ENCODE measurements at regions not wholly inside any gene's neighbourhood (a gene's known extent, or its start where the extent isn't known, plus 50 kb on each side); places are given as distances from the start of the nearest gene placed in this dataset.

GRCh38 chr20:17816804-17817587 lies 117.2 kb downstream of the BANF2 start:
- no peak overlapping the region for H3K27ac ChIP-seq
- TF ChIP-seq ZFX (IDR thresholded peaks at IDR 0.05; ENCODE audit: borderline replicate concordance) = no peak
- TF ChIP-seq CTCF (IDR thresholded peaks at IDR 0.05) = no peak

GRCh38 chr20:17811628-17811965 lies 111.8 kb downstream of the BANF2 start:
- no peak overlapping the region for H3K27ac ChIP-seq
- TF ChIP-seq ZFX (IDR thresholded peaks at IDR 0.05; ENCODE audit: borderline replicate concordance) (no peak), CTCF (IDR thresholded peaks at IDR 0.05) (no peak)

DNA sequence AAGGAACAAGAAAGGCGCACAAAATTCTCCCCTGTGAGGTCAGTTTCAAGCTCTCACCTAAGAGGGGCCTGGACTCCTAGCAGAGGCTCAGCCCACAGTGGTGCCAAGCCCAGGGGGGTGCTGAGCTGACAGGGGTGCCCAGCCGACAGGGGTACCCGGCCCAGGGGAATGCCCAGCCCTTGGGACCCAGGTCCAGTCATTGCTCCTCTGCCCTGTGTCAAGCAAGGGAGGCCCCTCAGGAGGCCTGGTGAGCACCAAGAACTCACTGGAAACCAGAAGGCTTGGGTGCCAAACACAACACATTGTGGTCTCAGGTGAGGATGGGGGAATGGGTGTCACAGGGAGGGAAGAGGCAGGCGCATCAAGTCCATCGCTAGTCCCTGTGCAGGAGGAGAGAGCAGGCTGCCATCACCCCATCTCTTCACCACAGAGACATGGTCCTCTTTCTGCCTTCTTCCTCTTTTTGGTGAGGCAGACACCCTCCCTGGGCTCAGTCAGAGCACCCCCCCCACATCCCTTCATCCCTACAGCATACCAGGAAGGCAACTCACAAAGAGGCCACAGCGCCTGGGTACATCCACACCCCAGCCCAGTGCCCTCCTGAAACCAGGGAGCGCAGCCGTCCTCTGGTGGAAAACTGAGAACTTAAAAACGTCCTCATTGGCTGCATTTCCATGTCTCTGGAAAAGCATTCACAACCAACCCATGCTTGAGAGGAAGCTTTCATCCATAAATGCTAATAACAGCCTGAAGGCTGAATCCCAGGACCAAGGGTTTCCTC lies 111.3 kb downstream of the BANF2 start:
- TF ChIP-seq CTCF (IDR thresholded peaks at IDR 0.05) (no peak), ZFX (IDR thresholded peaks at IDR 0.05; ENCODE audit: borderline replicate concordance) (no peak)
- no peak overlapping the region for H3K27ac ChIP-seq

- no peak overlapping the region for H3K27ac ChIP-seq
- TF ChIP-seq ZFX (IDR thresholded peaks at IDR 0.05; ENCODE audit: borderline replicate concordance) = no peak
- no peak for TF ChIP-seq CTCF (IDR thresholded peaks at IDR 0.05)
Measured at GRCh38 chr20:17810062-17810631, 110.4 kb downstream of the BANF2 start.

GRCh38 chr20:17809362-17810061 lies 109.7 kb downstream of the BANF2 start:
- TF ChIP-seq ZFX (IDR thresholded peaks at IDR 0.05; ENCODE audit: borderline replicate concordance) (no peak), CTCF (IDR thresholded peaks at IDR 0.05) (no peak)
- H3K27ac ChIP-seq = no peak overlapping the region

- TF ChIP-seq ZFX (IDR thresholded peaks at IDR 0.05; ENCODE audit: borderline replicate concordance) (no peak), CTCF (IDR thresholded peaks at IDR 0.05) (no peak)
- no peak overlapping the region for H3K27ac ChIP-seq
Measured at GRCh38 chr20:17808782-17809181, 109.0 kb downstream of the BANF2 start.

Measured in 22Rv1 (cell line).